ENCODE measurements at regions not wholly inside any gene's neighbourhood (a gene's known extent, or its start where the extent isn't known, plus 50 kb on each side); places are given as distances from the start of the nearest gene placed in this dataset.

- H3K9me3 ChIP-seq = no peaks in the 10 kb centered on the region
- no peaks in the 10 kb centered on the region for H3K36me3 ChIP-seq
- intact Hi-C loops (cut with DNase I; ENCODE audit: low total_unique reads) = no loop called here
- no peaks in the 10 kb centered on the region for H3K4me1 ChIP-seq
- no peak overlapping the region for H3K27ac ChIP-seq
- no peak for TF ChIP-seq CTCF (IDR thresholded peaks at IDR 0.05)
- TF ChIP-seq POLR2A (IDR thresholded peaks at IDR 0.05) = no peak
- H3K27me3 ChIP-seq = no peaks in the 10 kb centered on the region
- no peak overlapping the region for H3K4me3 ChIP-seq
- no peak for DNase-seq
These were observed 87.8 kb downstream of the ZIC5 start for GRCh38 chr13:99883805-99884204.

GRCh38 chr13:99878921-99879610 is 92.5 kb downstream of the ZIC5 start:
- Histone ChIP-seq H3K27ac (no peak overlapping the region), H3K9me3 (no peaks in the 10 kb centered on the region), H3K4me1 (no peaks in the 10 kb centered on the region), H3K4me3 (no peak overlapping the region), H3K36me3 (no peaks in the 10 kb centered on the region), H3K27me3 (no peaks in the 10 kb centered on the region)
- intact Hi-C loops (cut with DNase I; ENCODE audit: low total_unique reads) = no loop called here
- TF ChIP-seq POLR2A (IDR thresholded peaks at IDR 0.05) = no peak
- no peak for TF ChIP-seq CTCF (IDR thresholded peaks at IDR 0.05)
- DNase-seq = no peak

- TF ChIP-seq POLR2A (IDR thresholded peaks at IDR 0.05) (no peak), CTCF (IDR thresholded peaks at IDR 0.05) (no peak)
- Histone ChIP-seq H3K4me3 (no peak overlapping the region), H3K4me1 (no peaks in the 10 kb centered on the region), H3K27ac (no peak overlapping the region), H3K9me3 (no peaks in the 10 kb centered on the region), H3K36me3 (no peaks in the 10 kb centered on the region), H3K27me3 (no peaks in the 10 kb centered on the region)
- no peak for DNase-seq
- intact Hi-C loops (cut with DNase I; ENCODE audit: low total_unique reads) = no loop called here
These were observed 94.9 kb downstream of the ZIC5 start for GRCh38 chr13:99876651-99877050.

- no peak overlapping the region for H3K4me3 ChIP-seq
- no peak overlapping the region for H3K27ac ChIP-seq
- no peaks in the 10 kb centered on the region for H3K36me3 ChIP-seq
- no peaks in the 10 kb centered on the region for H3K4me1 ChIP-seq
- intact Hi-C loops (cut with DNase I; ENCODE audit: low total_unique reads) = no loop called here
- TF ChIP-seq CTCF (IDR thresholded peaks at IDR 0.05) (no peak), POLR2A (IDR thresholded peaks at IDR 0.05) (no peak)
- no peak for DNase-seq
- H3K27me3 ChIP-seq = no peaks in the 10 kb centered on the region
- no peaks in the 10 kb centered on the region for H3K9me3 ChIP-seq
These were observed 96.2 kb downstream of the ZIC5 start for GRCh38 chr13:99875391-99875790.

- no peaks in the 10 kb centered on the region for H3K36me3 ChIP-seq
These were observed 97.6 kb downstream of the ZIC5 start for GRCh38 chr13:99873832-99874430.

More at GRCh38 chr13:99873832-99874430, 97.6 kb downstream of the ZIC5 start:
- Histone ChIP-seq H3K27me3 (no peaks in the 10 kb centered on the region), H3K27ac (no peak overlapping the region), H3K9me3 (no peaks in the 10 kb centered on the region), H3K4me3 (no peak overlapping the region), H3K4me1 (no peaks in the 10 kb centered on the region)
- DNase-seq = no peak
- intact Hi-C loops (cut with DNase I; ENCODE audit: low total_unique reads) = no loop called here
- TF ChIP-seq CTCF (IDR thresholded peaks at IDR 0.05) = no peak
- no peak for TF ChIP-seq POLR2A (IDR thresholded peaks at IDR 0.05)

Data from uterus (tissue), 3 donors.